ENCODE measurements at regions not wholly inside any gene's neighbourhood (a gene's known extent, or its start where the extent isn't known, plus 50 kb on each side); places are given as distances from the start of the nearest gene placed in this dataset.

DNA sequence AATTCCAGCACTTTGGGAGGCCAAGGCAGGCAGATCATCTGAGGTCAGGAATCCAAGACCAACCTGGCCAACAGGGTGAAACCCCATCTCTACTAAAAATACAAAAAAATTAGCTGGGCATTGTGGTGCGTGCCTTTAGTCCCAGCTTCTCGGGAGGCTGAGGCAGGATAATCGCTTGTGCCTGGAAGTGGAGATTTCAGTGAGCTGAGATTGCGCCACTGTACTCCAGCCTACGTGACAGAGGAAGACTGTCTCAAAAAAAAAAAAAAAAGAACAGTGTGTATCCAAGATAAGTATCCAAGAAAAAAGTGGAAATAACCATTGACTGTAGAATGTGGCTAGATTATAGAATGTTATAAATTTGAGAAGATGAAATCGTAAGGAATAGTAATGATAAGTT is 142.1 kb downstream of the FAM124B start:
- H3K4me2 ChIP-seq (ENCODE audit: low read length), result no peak overlapping the region
- H3K4me3 ChIP-seq (ENCODE audit: low read depth, low read length, poor library complexity, severe bottlenecking), result no peak overlapping the region
- no peaks in the 10 kb centered on the region for H3K79me2 ChIP-seq (ENCODE audit: insufficient read depth, low read depth, low read length)
- H2AFZ ChIP-seq (ENCODE audit: low read length), result no peak overlapping the region
- intact Hi-C loops (cut with micrococcal nuclease; ENCODE audit: unreplicated experiment), result no loop called here
- H3K9me3 ChIP-seq (ENCODE audit: low read length), result no peaks in the 10 kb centered on the region
- no peaks in the 10 kb centered on the region for H3K9me2 ChIP-seq (ENCODE audit: insufficient read depth, low read length)
- TF ChIP-seq CTCF (conservative IDR thresholded peaks at IDR 0.05; ENCODE audit: low read length) (no peak), EZH2phosphoT487 (IDR thresholded peaks at IDR 0.05; ENCODE audit: borderline replicate concordance, low read depth, low read length) (no peak)
- no peak for DNase-seq (ENCODE audit: low spot score)
- no peak overlapping the region for H3K27ac ChIP-seq (ENCODE audit: low read depth, low read length, poor library complexity, severe bottlenecking)
- no peaks in the 10 kb centered on the region for H3K36me3 ChIP-seq (ENCODE audit: insufficient read depth, low read length)
- BruUV-seq (replicated peaks), result no TSS peak
- no peaks in the 10 kb centered on the region for H3K4me1 ChIP-seq (ENCODE audit: insufficient read depth, low read length, poor library complexity, severe bottlenecking)
- CTCF ChIA-PET (ENCODE audit: unreplicated experiment), result no interaction called here
- no peaks in the 10 kb centered on the region for H4K20me1 ChIP-seq (ENCODE audit: insufficient read depth, low read length)
- POLR2A ChIA-PET, result interaction anchor here (1.2 kb wide), 1 partner anchor 86 kb away, joined by 4 read pairs; no protein-coding TSS in a partner anchor

GRCh38 chr2:224258059-224258458 is 143.8 kb downstream of the FAM124B start:
- POLR2A ChIA-PET, result interaction anchor here (0.6 to 0.7 kb wide), 2 partner anchors 14 to 31 kb away, joined by 3 read pairs; no protein-coding TSS in a partner anchor
- H3K4me2 ChIP-seq (ENCODE audit: low read length), result no peak overlapping the region
- H3K4me1 ChIP-seq (ENCODE audit: insufficient read depth, low read length, poor library complexity, severe bottlenecking), result no peaks in the 10 kb centered on the region
- no peaks in the 10 kb centered on the region for H4K20me1 ChIP-seq (ENCODE audit: insufficient read depth, low read length)
- H3K79me2 ChIP-seq (ENCODE audit: insufficient read depth, low read depth, low read length), result no peaks in the 10 kb centered on the region
- no peak overlapping the region for H3K27ac ChIP-seq (ENCODE audit: low read depth, low read length, poor library complexity, severe bottlenecking)
- BruUV-seq (replicated peaks), result no TSS peak
- H3K9me2 ChIP-seq (ENCODE audit: insufficient read depth, low read length), result no peaks in the 10 kb centered on the region
- no peaks in the 10 kb centered on the region for H3K36me3 ChIP-seq (ENCODE audit: insufficient read depth, low read length)
- CTCF ChIA-PET (ENCODE audit: unreplicated experiment), result no interaction called here
- intact Hi-C loops (cut with micrococcal nuclease; ENCODE audit: unreplicated experiment), result no loop called here
- H3K9me3 ChIP-seq (ENCODE audit: low read length), result no peaks in the 10 kb centered on the region
- H3K4me3 ChIP-seq (ENCODE audit: low read depth, low read length, poor library complexity, severe bottlenecking), result no peak overlapping the region
- H2AFZ ChIP-seq (ENCODE audit: low read length), result no peak overlapping the region
- DNase-seq (ENCODE audit: low spot score), result no peak
- TF ChIP-seq EZH2phosphoT487 (IDR thresholded peaks at IDR 0.05; ENCODE audit: borderline replicate concordance, low read depth, low read length), result no peak
- TF ChIP-seq CTCF (conservative IDR thresholded peaks at IDR 0.05; ENCODE audit: low read length), result no peak

DNA sequence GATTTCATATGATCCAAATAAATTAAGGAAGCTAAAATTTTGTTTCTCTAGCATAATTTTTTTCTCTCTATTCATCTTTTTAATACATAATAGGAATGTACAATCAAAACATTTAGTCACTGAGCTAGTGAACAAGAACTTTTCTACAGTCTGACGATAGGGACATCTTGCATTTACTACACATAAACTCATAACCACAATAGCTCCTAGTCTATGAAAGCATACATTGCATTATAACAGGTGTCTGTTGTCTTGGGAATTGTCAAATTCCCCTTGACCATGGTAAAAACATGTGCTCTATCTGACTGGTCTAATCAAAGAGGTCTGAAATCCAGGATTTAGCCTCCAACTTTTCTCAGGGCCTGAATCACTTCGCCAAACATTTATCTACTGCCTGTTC is 144.8 kb downstream of the FAM124B start:
- BruUV-seq (replicated peaks), result no TSS peak
- Histone ChIP-seq H3K27ac (ENCODE audit: low read depth, low read length, poor library complexity, severe bottlenecking) (no peak overlapping the region), H3K4me2 (ENCODE audit: low read length) (no peak overlapping the region), H3K4me1 (ENCODE audit: insufficient read depth, low read length, poor library complexity, severe bottlenecking) (no peaks in the 10 kb centered on the region), H4K20me1 (ENCODE audit: insufficient read depth, low read length) (no peaks in the 10 kb centered on the region), H3K4me3 (ENCODE audit: low read depth, low read length, poor library complexity, severe bottlenecking) (no peak overlapping the region), H3K9me3 (ENCODE audit: low read length) (no peaks in the 10 kb centered on the region), H3K36me3 (ENCODE audit: insufficient read depth, low read length) (no peaks in the 10 kb centered on the region), H3K79me2 (ENCODE audit: insufficient read depth, low read depth, low read length) (no peaks in the 10 kb centered on the region), H3K9me2 (ENCODE audit: insufficient read depth, low read length) (no peaks in the 10 kb centered on the region), H2AFZ (ENCODE audit: low read length) (no peak overlapping the region)
- intact Hi-C loops (cut with micrococcal nuclease; ENCODE audit: unreplicated experiment), result no loop called here
- CTCF ChIA-PET (ENCODE audit: unreplicated experiment), result no interaction called here
- DNase-seq (ENCODE audit: low spot score), result no peak
- TF ChIP-seq EZH2phosphoT487 (IDR thresholded peaks at IDR 0.05; ENCODE audit: borderline replicate concordance, low read depth, low read length) (no peak), CTCF (conservative IDR thresholded peaks at IDR 0.05; ENCODE audit: low read length) (no peak)
- POLR2A ChIA-PET, result interaction anchor here (0.7 kb wide), 1 partner anchor 82 kb away, joined by 3 read pairs; no protein-coding TSS in a partner anchor

Measured in OCI-LY7 (cell line).